HEK293T (cell line): ENCODE measurements at regions not wholly inside any gene's neighbourhood (a gene's known extent, or its start where the extent isn't known, plus 50 kb on each side); places are given as distances from the start of the nearest gene placed in this dataset.

ENCODE experiments used
- CTCF ChIA-PET: fragments of 350-600 bp; formaldehyde crosslinking; extraction: SDS; loops from one replicate; lab custom pipeline; 2021; ENCODE audit warnings: antibody characterized with exemption, inconsistent platforms; lab: Yijun Ruan, JAX
- POLR2A ChIA-PET: fragments of 350-600 bp; formaldehyde crosslinking; extraction: SDS; loops from one replicate; lab custom pipeline; 2020; ENCODE audit warnings: antibody characterized with exemption, inconsistent platforms; lab: Yijun Ruan, JAX
- DNase-seq: peaks from one replicate; pipeline ENCODE4 v3.0.0; 2012; ENCODE audit warnings: mixed read lengths; ENCODE audit errors: extremely low spot score
- ARNT ChIP-seq: fragments of 450-650 bp; IDR thresholded peaks from 2 replicates; pipeline ENCODE4 v1.6.1; 2017; ENCODE audit warnings: mild to moderate bottlenecking
- BHLHE40 ChIP-seq: fragments of 450-650 bp; IDR thresholded peaks from 2 replicates; pipeline ENCODE4 v1.6.1; 2016; ENCODE audit warnings: mild to moderate bottlenecking, moderate library complexity, borderline replicate concordance
- CTBP1 ChIP-seq: fragments of 450-650 bp; IDR thresholded peaks from 2 replicates; pipeline ENCODE4 v1.6.1; 2016; ENCODE audit warnings: borderline replicate concordance
- ELF4 ChIP-seq: fragments of 450-650 bp; IDR thresholded peaks from 2 replicates; pipeline ENCODE4 v1.6.1; 2017; ENCODE audit warnings: antibody characterized with exemption
- FOXA1 ChIP-seq: fragments of 450-650 bp; IDR thresholded peaks from 2 replicates; pipeline ENCODE4 v1.6.1; 2016; ENCODE audit warnings: mild to moderate bottlenecking
- FOXK2 ChIP-seq: fragments of 450-650 bp; IDR thresholded peaks from 2 replicates; pipeline ENCODE4 v1.6.1; 2016; ENCODE audit warnings: mild to moderate bottlenecking
- FOXM1 ChIP-seq: fragments of 450-650 bp; IDR thresholded peaks from 2 replicates; pipeline ENCODE4 v1.6.1; 2017; ENCODE audit warnings: mild to moderate bottlenecking, borderline replicate concordance
- HDGF ChIP-seq: fragments of 450-650 bp; IDR thresholded peaks from 2 replicates; pipeline ENCODE4 v1.6.1; 2017; ENCODE audit warnings: antibody characterized with exemption, borderline replicate concordance
- L3MBTL2 ChIP-seq: fragments of 450-650 bp; conservative IDR thresholded peaks from 2 replicates; pipeline ENCODE4 v1.6.1; 2016; ENCODE audit warnings: mild to moderate bottlenecking
- LEF1 ChIP-seq: fragments of 450-650 bp; IDR thresholded peaks from 2 replicates; pipeline ENCODE4 v1.6.1; 2017; ENCODE audit warnings: mild to moderate bottlenecking, borderline replicate concordance
- NFRKB ChIP-seq: fragments of 450-650 bp; IDR thresholded peaks from 2 replicates; pipeline ENCODE4 v1.6.1; 2016; ENCODE audit warnings: mild to moderate bottlenecking, moderate library complexity
- PKNOX1 ChIP-seq: fragments of 450-650 bp; IDR thresholded peaks from 2 replicates; pipeline ENCODE4 v1.6.1; 2016
- SP1 ChIP-seq: fragments of 450-650 bp; IDR thresholded peaks from 2 replicates; pipeline ENCODE4 v1.6.1; 2017
- SUZ12 ChIP-seq: fragments of 450-650 bp; IDR thresholded peaks from 2 replicates; pipeline ENCODE4 v1.6.1; 2016; ENCODE audit warnings: mild to moderate bottlenecking
- TARDBP ChIP-seq: fragments of 450-650 bp; IDR thresholded peaks from 2 replicates; pipeline ENCODE4 v1.6.1; 2016
- ZNF384 ChIP-seq: fragments of 450-650 bp; IDR thresholded peaks from 2 replicates; pipeline ENCODE4 v1.6.1; 2016

- DNase-seq, result no peak
- ChIA-PET CTCF (no interaction called here), POLR2A (no interaction called here)
- TF ChIP-seq ELF4 (no peak), NFRKB (no peak), SP1 (no peak), HDGF (no peak), BHLHE40 (no peak), LEF1 (no peak), SUZ12 (no peak), FOXA1 (no peak), FOXK2 (no peak), TARDBP (no peak), ARNT (no peak), PKNOX1 (no peak), CTBP1 (no peak)
Measured at GRCh38 chr12:82209533-82209932, 148.7 kb downstream of the CCDC59 start.

DNA sequence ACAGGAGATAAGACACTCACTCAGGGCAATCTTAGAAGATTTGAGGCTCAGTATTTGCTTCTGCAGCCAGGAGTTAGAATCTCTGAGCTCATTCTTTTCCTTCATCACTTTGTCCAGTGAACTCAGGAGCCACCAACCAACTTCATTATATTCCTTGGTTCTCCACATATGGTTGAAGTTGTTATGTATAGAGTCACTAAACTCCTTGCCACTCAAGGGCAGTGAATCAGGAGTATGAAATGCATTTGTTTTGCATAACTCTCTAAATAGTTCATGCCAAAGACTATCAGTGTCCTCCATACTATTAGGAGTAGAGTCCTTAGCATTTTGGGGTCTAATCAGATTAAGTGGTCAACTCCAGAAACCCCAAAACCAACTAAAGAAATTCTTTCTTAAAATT, 150.6 kb downstream of the CCDC59 start:
- ChIA-PET CTCF (no interaction called here), POLR2A (no interaction called here)
- TF ChIP-seq LEF1 (no peak), FOXK2 (no peak), SUZ12 (no peak), FOXA1 (no peak), PKNOX1 (no peak), BHLHE40 (no peak), ZNF384 (no peak), FOXM1 (no peak), NFRKB (no peak), TARDBP (no peak)
- no peak for DNase-seq

- DNase-seq, result no peak
- TF ChIP-seq ZNF384 (no peak), SP1 (no peak), ARNT (no peak), PKNOX1 (no peak), FOXA1 (no peak), BHLHE40 (no peak), SUZ12 (no peak), CTBP1 (no peak), NFRKB (no peak), L3MBTL2 (no peak), LEF1 (no peak), FOXM1 (no peak), FOXK2 (no peak), HDGF (no peak)
- ChIA-PET POLR2A (no interaction called here), CTCF (no interaction called here)
Measured at GRCh38 chr12:82203086-82203485, 155.1 kb downstream of the CCDC59 start.

- ChIA-PET POLR2A (no interaction called here), CTCF (no interaction called here)
- no peak for DNase-seq
- TF ChIP-seq NFRKB (no peak), FOXK2 (no peak), ZNF384 (no peak), FOXA1 (no peak), HDGF (no peak), FOXM1 (no peak), ARNT (no peak), PKNOX1 (no peak), ELF4 (no peak), LEF1 (no peak), L3MBTL2 (no peak), TARDBP (no peak), SP1 (no peak), BHLHE40 (no peak), SUZ12 (no peak), CTBP1 (no peak)
Measured at GRCh38 chr12:82187595-82187994, 170.6 kb downstream of the CCDC59 start.

DNA sequence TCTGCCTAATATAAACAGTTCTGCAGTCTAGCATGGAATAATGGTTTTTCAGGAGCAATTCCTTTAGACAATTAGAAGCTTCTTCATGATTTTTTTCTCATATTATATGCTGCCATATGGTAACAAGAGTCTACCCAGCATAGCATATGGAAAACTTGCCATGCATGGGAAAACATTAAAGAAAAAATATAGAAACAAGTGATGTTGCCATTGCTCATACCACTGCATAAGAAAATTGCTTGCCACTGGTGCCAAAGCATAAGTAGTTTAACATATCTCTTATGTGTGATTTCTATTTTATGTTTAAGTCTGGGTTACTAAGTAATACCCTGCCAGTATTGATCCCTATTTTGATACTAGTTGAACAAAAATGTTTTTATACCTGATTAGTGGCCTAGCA, 171.2 kb downstream of the CCDC59 start:
- ChIA-PET POLR2A (no interaction called here), CTCF (no interaction called here)
- no peak for DNase-seq
- TF ChIP-seq L3MBTL2 (no peak), ZNF384 (no peak), FOXK2 (no peak), HDGF (no peak)

GRCh38 chr12:82186282-82186681, 171.9 kb downstream of the CCDC59 start:
- TF ChIP-seq TARDBP (no peak), ZNF384 (no peak), SUZ12 (no peak), FOXM1 (no peak)
- CTCF ChIA-PET, result no interaction called here
- no peak for DNase-seq
- POLR2A ChIA-PET, result no interaction called here
